Neural progenitor cell (in vitro differentiated cells): ENCODE measurements at regions not wholly inside any gene's neighbourhood (a gene's known extent, or its start where the extent isn't known, plus 50 kb on each side); places are given as distances from the start of the nearest gene placed in this dataset.

Source experiments
- DNase-seq: peaks from one replicate; pipeline ENCODE4 v3.0.0-alpha.2; 2016; ENCODE audit warnings: low spot score
- H2AFZ ChIP-seq: fragments of 200-600 bp; sonication (generic); replicated peaks from 2 replicates; pipeline ENCODE4 v1.6.1; 2016; ENCODE audit warnings: antibody characterized with exemption
- H3F3A ChIP-seq: fragments of 200-600 bp; sonication (generic); 2 replicates; pipeline ENCODE4 v1.6.1; 2016; ENCODE audit warnings: antibody characterized with exemption, low read depth
- H3K27ac ChIP-seq: fragments of 200-600 bp; sonication (generic); 2 replicates; pipeline ENCODE4 v1.5.1; 2016; ENCODE audit warnings: mild to moderate bottlenecking
- H3K27me3 ChIP-seq: fragments of 200-600 bp; sonication (generic); 2 replicates; pipeline ENCODE4 v1.6.1; 2016; ENCODE audit warnings: mild to moderate bottlenecking, moderate library complexity
- H3K36me3 ChIP-seq: fragments of 200-600 bp; sonication (generic); 2 replicates; pipeline ENCODE4 v1.5.1; 2016
- H3K4me1 ChIP-seq: fragments of 200-600 bp; sonication (generic); 2 replicates; pipeline ENCODE4 v1.6.1; 2016; ENCODE audit warnings: mixed run types
- H3K4me2 ChIP-seq: fragments of 200-600 bp; sonication (generic); 2 replicates; pipeline ENCODE4 v1.6.1; 2016
- H3K4me3 ChIP-seq: fragments of 200-600 bp; sonication (generic); 2 replicates; pipeline ENCODE4 v1.5.1; 2016
- H3K79me2 ChIP-seq: fragments of 200-600 bp; sonication (generic); 2 replicates; pipeline ENCODE4 v1.6.1; 2016; ENCODE audit warnings: low read depth
- H3K9ac ChIP-seq: fragments of 200-600 bp; sonication (generic); 2 replicates; pipeline ENCODE4 v1.6.1; 2016
- H3K9me3 ChIP-seq: fragments of 200-600 bp; sonication (generic); 2 replicates; pipeline ENCODE4 v1.5.1; 2016; ENCODE audit warnings: low read depth
- H4K20me1 ChIP-seq: fragments of 200-600 bp; sonication (generic); 2 replicates; pipeline ENCODE4 v1.6.1; 2016; ENCODE audit warnings: low read depth
- H3K27ac Mint-ChIP-seq: 3 replicates; pipeline ENCODE4 v1.8.0; 2021; ENCODE audit warnings: mixed read lengths
- H3K27me3 Mint-ChIP-seq: 2 replicates; pipeline ENCODE4 v1.8.0; 2022; ENCODE audit warnings: low read depth, mild to moderate bottlenecking, inconsistent platforms, moderate library complexity, mixed read lengths; ENCODE audit not compliant: insufficient read depth
- H3K36me3 Mint-ChIP-seq: 3 replicates; pipeline ENCODE4 v1.8.0; 2021; ENCODE audit warnings: mixed read lengths
- H3K4me1 Mint-ChIP-seq: 3 replicates; pipeline ENCODE4 v1.8.0; 2021; ENCODE audit warnings: mixed read lengths
- H3K4me3 Mint-ChIP-seq: 3 replicates; pipeline ENCODE4 v1.8.0; 2021; ENCODE audit warnings: mild to moderate bottlenecking, moderate library complexity, mixed read lengths
- H3K9me3 Mint-ChIP-seq: 3 replicates; pipeline ENCODE4 v1.8.0; 2020; ENCODE audit warnings: mixed read lengths
- EZH2 ChIP-seq: fragments of 200-600 bp; sonication (generic); IDR thresholded peaks from 2 replicates; pipeline ENCODE4 v1.6.1; 2017; ENCODE audit warnings: antibody characterized with exemption, mild to moderate bottlenecking, moderate library complexity
- EZH2phosphoT487 ChIP-seq: fragments of 200-600 bp; sonication (generic); IDR thresholded peaks from 2 replicates; pipeline ENCODE4 v1.6.1; 2017; ENCODE audit warnings: antibody characterized with exemption
- TF ChIP-seq, protein P1 (sequence below): fragments of 200-600 bp; sonication (generic); IDR thresholded peaks from 2 replicates; pipeline ENCODE4 v1.5.1; 2017; ENCODE audit warnings: antibody characterized with exemption, mild to moderate bottlenecking

DNA sequence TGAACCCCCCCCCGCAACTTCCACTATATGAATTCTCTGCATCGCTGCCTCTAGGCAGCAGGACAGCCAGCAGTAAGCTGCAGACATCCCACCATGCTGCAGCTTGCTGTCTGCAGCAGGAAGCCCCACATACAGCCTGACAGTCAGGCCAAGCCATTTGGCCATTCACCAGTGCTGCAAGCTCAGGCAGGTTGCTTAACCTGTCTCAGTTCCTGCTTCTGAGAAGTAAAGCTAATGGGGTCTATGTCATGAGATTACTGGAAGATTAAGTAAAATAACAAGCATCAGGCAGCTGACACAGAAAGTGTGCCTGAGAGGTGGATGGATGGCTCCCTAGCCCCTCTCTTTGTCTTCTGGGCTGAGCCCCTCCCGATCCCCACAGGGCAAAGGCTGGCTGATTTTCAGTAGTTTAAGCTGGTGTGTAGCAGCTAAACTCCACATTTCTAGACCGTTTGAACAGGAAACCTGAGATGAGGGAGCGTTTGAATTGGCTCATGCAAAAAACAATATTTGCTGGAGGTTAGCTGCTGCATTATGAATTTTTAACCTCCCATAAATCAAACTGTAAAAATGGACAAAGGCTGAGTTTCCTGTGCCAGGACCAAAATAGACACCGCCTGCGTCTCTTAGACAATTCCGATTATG is 193.8 kb upstream of the ARL4C start:
- peaks cover 7% of the 10 kb centered on the region for H3K36me3 Mint-ChIP-seq
- no peaks in the 10 kb centered on the region for H4K20me1 ChIP-seq
- H3K36me3 ChIP-seq: no peaks in the 10 kb centered on the region
- no peaks in the 10 kb centered on the region for H3K27me3 ChIP-seq
- peak overlapping the region; percentile 78 for H2AFZ ChIP-seq
- peak; percentile 55 for DNase-seq
- no peaks in the 10 kb centered on the region for H3K79me2 ChIP-seq
- peak overlapping the region; percentile 36 for H3K4me2 ChIP-seq
- peaks cover 36% of the 10 kb centered on the region for H3K4me1 ChIP-seq
- peaks cover 48% of the 10 kb centered on the region for H3K4me1 Mint-ChIP-seq
- H3F3A ChIP-seq: peaks cover 34% of the 10 kb centered on the region
- H3K27ac Mint-ChIP-seq: peak overlapping the region; percentile 96
- no peak overlapping the region for H3K4me3 ChIP-seq
- no peak for TF ChIP-seq EZH2phosphoT487
- TF ChIP-seq EZH2: no peak
- TF ChIP-seq, protein P1, sequence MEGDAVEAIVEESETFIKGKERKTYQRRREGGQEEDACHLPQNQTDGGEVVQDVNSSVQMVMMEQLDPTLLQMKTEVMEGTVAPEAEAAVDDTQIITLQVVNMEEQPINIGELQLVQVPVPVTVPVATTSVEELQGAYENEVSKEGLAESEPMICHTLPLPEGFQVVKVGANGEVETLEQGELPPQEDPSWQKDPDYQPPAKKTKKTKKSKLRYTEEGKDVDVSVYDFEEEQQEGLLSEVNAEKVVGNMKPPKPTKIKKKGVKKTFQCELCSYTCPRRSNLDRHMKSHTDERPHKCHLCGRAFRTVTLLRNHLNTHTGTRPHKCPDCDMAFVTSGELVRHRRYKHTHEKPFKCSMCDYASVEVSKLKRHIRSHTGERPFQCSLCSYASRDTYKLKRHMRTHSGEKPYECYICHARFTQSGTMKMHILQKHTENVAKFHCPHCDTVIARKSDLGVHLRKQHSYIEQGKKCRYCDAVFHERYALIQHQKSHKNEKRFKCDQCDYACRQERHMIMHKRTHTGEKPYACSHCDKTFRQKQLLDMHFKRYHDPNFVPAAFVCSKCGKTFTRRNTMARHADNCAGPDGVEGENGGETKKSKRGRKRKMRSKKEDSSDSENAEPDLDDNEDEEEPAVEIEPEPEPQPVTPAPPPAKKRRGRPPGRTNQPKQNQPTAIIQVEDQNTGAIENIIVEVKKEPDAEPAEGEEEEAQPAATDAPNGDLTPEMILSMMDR: no peak
- no peaks in the 10 kb centered on the region for H3K9me3 ChIP-seq
- H3K27me3 Mint-ChIP-seq: peaks cover 4% of the 10 kb centered on the region
- H3K27ac ChIP-seq: no peak overlapping the region
- H3K9me3 Mint-ChIP-seq: peaks cover 22% of the 10 kb centered on the region
- H3K9ac ChIP-seq: no peak overlapping the region
- H3K4me3 Mint-ChIP-seq: peak overlapping the region; percentile 44

DNA sequence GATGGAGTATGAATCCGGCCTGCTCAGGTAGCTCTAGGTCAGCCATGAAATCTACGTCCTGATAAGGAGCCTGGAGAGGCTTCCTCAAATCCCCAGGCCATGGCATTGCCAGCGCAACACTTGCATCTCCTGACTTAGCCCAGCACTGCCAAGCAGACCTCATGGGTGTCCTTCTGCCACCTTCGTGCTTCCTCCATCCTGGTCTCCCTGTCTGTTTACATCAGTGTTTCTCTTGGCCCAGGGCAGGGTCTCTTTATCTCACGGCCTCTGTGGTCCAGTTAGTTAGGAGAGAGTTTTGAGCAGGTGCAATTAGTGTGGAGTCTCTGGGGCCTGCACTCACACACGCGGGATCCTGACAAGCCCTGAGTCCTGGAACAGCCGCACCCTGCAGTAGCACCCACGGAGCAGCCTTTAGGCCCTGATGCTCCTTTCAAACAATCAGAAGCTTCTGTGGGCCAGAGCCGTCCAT is 193.1 kb upstream of the ARL4C start:
- DNase-seq: no peak
- Mint-ChIP-seq H3K4me1 (peaks cover 48% of the 10 kb centered on the region), H3K36me3 (peaks cover 7% of the 10 kb centered on the region), H3K4me3 (no peak overlapping the region), H3K27ac (peak overlapping the region; percentile 96), H3K9me3 (peaks cover 16% of the 10 kb centered on the region), H3K27me3 (peaks cover 4% of the 10 kb centered on the region)
- no peaks in the 10 kb centered on the region for H4K20me1 ChIP-seq
- H3K4me2 ChIP-seq: no peak overlapping the region
- H2AFZ ChIP-seq: peak overlapping the region; percentile 78
- H3K79me2 ChIP-seq: no peaks in the 10 kb centered on the region
- H3K9me3 ChIP-seq: no peaks in the 10 kb centered on the region
- TF ChIP-seq EZH2 (no peak), EZH2phosphoT487 (no peak)
- TF ChIP-seq, protein P1: no peak
- no peaks in the 10 kb centered on the region for H3K27me3 ChIP-seq
- peaks cover 41% of the 10 kb centered on the region for H3F3A ChIP-seq
- no peak overlapping the region for H3K9ac ChIP-seq
- no peak overlapping the region for H3K4me3 ChIP-seq
- no peaks in the 10 kb centered on the region for H3K36me3 ChIP-seq
- H3K4me1 ChIP-seq: peaks cover 44% of the 10 kb centered on the region
- no peak overlapping the region for H3K27ac ChIP-seq

DNA sequence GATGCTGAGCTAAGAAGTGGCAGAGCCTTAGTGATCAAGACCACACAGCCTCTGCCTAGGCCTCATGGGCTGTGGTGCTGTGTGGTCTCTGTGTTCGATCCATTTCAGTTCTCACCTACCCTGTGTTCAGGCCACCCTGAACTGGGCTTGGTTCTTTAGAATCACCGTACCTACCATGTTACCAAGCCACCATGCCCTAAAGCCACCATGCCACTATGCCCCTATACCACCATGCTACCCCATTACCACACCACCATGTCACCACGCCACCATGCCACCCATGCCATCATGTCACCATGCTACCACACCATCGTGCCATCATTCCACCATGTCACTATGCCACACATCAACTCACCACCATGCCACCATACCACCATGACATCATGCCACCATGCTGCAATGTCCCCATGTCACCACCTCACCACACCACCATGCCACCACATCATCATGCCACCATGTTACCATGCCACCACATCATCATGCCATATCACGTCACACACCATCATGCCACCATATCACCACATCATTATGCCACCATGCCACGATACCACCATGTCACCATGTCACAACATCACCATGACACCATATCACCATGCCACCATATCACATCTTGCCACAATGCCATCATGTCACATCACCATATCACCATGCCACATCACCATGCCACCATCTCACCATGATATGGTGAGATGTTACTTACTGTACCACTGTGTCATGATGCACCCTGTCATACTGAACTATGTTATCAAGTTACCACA is 191.0 kb upstream of the ARL4C start:
- H2AFZ ChIP-seq: no peak overlapping the region
- H3K79me2 ChIP-seq: no peaks in the 10 kb centered on the region
- TF ChIP-seq, protein P1: no peak
- TF ChIP-seq EZH2 (no peak), EZH2phosphoT487 (no peak)
- no peaks in the 10 kb centered on the region for H4K20me1 ChIP-seq
- H3K27ac ChIP-seq: no peak overlapping the region
- no peak for DNase-seq
- no peak overlapping the region for H3K9ac ChIP-seq
- Mint-ChIP-seq H3K27me3 (peaks cover 7% of the 10 kb centered on the region), H3K36me3 (peaks cover 2% of the 10 kb centered on the region), H3K4me3 (no peak overlapping the region), H3K4me1 (peaks cover 41% of the 10 kb centered on the region), H3K27ac (no peak overlapping the region), H3K9me3 (peaks cover 3% of the 10 kb centered on the region)
- no peak overlapping the region for H3K4me3 ChIP-seq
- no peaks in the 10 kb centered on the region for H3K27me3 ChIP-seq
- no peak overlapping the region for H3K4me2 ChIP-seq
- H3K36me3 ChIP-seq: no peaks in the 10 kb centered on the region
- H3F3A ChIP-seq: peaks cover 54% of the 10 kb centered on the region
- no peaks in the 10 kb centered on the region for H3K9me3 ChIP-seq
- H3K4me1 ChIP-seq: peaks cover 58% of the 10 kb centered on the region
